ENCODE measurements at regions not wholly inside any gene's neighbourhood (a gene's known extent, or its start where the extent isn't known, plus 50 kb on each side); places are given as distances from the start of the nearest gene placed in this dataset.
"Not testable (repeated sequence)": the region's sequence is repeated elsewhere in the genome, so short reads cannot be mapped to it uniquely, and the experiment has no call there.

- TF ChIP-seq CTCF (IDR thresholded peaks at IDR 0.05; ENCODE audit: low read depth, low read length, missing control alignments), result no peak
- DNase-seq (ENCODE audit: extremely low read depth, low read depth), result no peak
Measured at GRCh38 chrX:497186-498014, 110.7 kb upstream of the PPP2R3B start.

DNA sequence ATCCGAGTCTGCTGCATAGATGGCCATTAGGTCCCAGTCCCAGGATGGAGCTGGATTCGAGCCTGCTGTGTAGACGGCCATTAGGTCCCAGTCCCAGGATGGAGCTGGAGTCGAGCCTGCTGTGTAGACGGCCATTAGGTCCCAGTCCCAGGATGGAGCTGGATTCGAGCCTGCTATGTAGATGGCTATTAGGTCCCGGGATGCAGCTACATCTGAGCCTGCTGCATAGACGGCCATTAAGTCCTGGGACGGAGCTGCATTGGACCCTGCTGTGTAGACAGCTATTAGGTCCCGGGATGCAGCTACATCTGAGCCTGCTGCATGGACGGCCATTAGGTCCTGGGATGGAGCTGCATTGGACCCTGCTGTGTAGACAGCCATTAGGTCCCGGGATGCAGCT is 112.2 kb upstream of the PPP2R3B start:
- H3K4me3 ChIP-seq (replicated peaks; ENCODE audit: low read depth, low read length), result not testable (repeated sequence)

More at GRCh38 chrX:497186-498014, 110.7 kb upstream of the PPP2R3B start:
- H3K4me3 ChIP-seq (replicated peaks; ENCODE audit: low read depth, low read length), result no peak overlapping the region

DNA sequence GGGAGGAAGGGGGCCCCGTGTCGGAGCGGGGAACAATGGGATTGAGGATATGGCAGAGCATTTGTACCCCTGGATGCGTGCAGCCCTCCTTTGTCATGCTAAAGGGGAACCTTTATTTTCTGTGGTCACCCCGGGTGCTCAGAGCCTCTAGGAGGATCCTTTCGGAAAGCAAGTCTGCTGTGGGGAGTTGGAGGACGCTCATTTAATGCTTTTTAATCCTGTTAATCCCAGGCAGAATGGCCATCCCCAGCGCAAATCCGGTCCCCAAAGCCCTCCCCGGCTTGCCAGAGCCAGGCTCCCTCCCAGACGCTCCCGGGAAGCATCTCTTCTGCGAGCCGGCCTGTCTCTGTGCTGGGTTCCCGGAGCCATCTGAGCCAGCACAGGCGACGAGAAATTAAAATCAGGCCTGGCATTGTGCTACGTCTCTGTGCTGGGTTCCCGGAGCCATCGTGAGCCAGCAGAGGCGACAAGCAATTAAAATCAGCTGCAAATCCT is 113.2 kb upstream of the PPP2R3B start:
- DNase-seq (ENCODE audit: extremely low read depth, low read depth), result no peak
- H3K4me3 ChIP-seq (replicated peaks; ENCODE audit: low read depth, low read length), result no peak overlapping the region
- no peak for TF ChIP-seq CTCF (IDR thresholded peaks at IDR 0.05; ENCODE audit: low read depth, low read length, missing control alignments)

More for the DNA sequence above, 112.2 kb upstream of the PPP2R3B start:
- not testable (repeated sequence) for DNase-seq (ENCODE audit: extremely low read depth, low read depth)

GRCh38 chrX:500481-501010 is 113.8 kb upstream of the PPP2R3B start:
- TF ChIP-seq CTCF (IDR thresholded peaks at IDR 0.05; ENCODE audit: low read depth, low read length, missing control alignments), result no peak
- no peak for DNase-seq (ENCODE audit: extremely low read depth, low read depth)
- no peak overlapping the region for H3K4me3 ChIP-seq (replicated peaks; ENCODE audit: low read depth, low read length)

DNA sequence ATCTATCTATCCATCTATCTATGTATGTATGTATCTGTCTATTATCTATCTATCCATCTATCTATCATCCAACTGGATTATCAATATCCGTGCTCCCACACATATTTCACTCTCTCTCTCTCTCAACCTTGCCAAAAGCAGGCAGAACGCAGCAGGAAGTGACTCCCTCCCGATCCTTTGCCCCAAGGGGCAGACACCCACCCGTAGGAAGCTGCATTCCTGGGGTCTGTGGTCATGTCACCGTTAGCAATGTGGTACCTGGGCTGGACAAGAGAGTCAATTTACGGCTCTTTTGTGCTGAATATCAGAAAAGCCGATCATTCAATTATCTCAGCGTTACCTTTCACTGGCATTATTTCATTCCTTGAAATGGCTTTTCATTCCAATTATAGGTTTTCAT is 119.6 kb upstream of the PPP2R3B start:
- TF ChIP-seq CTCF (IDR thresholded peaks at IDR 0.05; ENCODE audit: low read depth, low read length, missing control alignments), result no peak
- DNase-seq (ENCODE audit: extremely low read depth, low read depth), result no peak
- no peak overlapping the region for H3K4me3 ChIP-seq (replicated peaks; ENCODE audit: low read depth, low read length)

DNA sequence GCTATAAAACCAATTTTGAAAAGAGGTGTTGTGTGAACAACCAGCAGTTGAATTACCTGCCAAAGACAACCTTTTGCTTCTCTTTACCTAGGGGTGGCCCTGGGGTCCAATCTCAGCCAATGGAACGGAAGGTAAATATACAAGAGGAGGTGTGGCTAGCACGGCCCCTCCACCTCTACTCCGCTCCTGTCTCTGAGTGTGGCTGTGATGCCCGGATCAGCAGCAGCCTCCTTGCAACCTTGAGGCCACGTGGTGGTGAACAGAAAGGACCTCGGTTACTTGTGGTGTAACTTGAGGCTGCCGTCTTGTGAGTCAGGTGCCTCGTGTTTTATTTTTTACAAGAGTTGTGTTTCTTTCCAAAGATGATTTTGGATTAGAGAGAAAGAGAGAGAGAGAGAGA is 121.5 kb upstream of the PPP2R3B start:
- no peak for DNase-seq (ENCODE audit: extremely low read depth, low read depth)
- H3K4me3 ChIP-seq (replicated peaks; ENCODE audit: low read depth, low read length), result no peak overlapping the region
- TF ChIP-seq CTCF (IDR thresholded peaks at IDR 0.05; ENCODE audit: low read depth, low read length, missing control alignments), result no peak

DNA sequence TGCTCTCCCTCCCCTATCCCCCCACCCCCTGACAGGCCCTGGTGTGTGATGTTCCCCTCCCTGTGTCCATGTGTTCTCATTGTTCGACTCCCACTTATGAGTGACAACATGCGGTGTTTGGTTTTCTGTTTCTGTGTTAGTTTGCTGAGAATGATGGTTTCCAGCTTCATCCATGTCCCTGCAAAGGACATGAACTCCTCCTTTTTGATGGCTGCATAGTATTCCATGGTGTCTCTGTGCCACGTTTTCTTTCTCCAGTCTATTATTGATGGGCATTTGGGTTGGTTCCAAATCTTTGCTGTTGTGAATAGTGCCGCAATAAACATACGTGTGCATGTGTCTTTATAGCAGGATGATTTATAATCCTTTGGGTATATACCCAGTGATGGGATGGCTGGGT is 121.8 kb upstream of the SHOX start:
- not testable (repeated sequence) for H3K4me3 ChIP-seq (replicated peaks; ENCODE audit: low read depth, low read length); DNase-seq (ENCODE audit: extremely low read depth, low read depth)

DNA sequence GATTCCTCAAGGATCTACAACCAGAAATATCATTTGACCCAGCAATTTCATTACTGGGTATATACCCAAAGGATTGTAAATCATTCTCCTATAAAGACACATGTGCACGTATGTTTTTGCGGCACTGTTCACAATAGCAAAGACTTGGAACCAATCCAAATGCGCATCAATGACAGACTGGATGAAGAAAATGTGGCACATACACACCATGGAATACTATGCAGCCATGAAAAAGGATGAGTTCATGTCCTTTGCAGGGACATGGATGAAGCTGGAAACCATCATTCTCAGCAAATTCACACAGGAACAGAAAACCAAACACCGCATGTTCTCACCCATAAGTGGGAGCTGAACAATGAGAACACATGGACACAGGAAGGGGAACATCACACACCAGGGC is 119.5 kb upstream of the SHOX start:
- DNase-seq (ENCODE audit: extremely low read depth, low read depth); H3K4me3 ChIP-seq (replicated peaks; ENCODE audit: low read depth, low read length): not testable (repeated sequence)

Data from HFF-Myc (cell line).